ENCODE measurements at regions not wholly inside any gene's neighbourhood (a gene's known extent, or its start where the extent isn't known, plus 50 kb on each side); places are given as distances from the start of the nearest gene placed in this dataset.

DNA sequence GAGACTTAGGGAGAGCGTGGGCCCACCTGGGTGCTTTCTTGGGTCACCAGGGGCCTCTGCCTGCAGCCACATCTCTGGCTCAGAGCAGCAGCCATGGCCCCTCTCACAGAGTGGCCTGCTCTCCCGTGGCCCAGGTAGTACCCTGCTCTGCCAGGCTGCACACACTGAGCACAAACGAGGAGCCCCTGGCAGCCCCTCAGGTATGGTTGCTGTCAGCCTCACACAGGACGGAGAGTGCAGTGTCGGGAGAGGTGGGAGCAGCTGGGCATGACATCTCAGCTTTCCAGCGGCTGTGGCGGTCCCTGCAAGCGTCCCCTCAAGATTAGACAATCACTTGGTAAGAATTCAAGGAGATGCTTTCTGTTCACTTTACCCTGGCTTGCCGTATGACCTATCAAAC lies 137.0 kb upstream of the IRX4 start:
- no peak overlapping the region for H3K56ac ChIP-seq (replicated peaks; ENCODE audit: insufficient read length, low read depth, low read length)
- H3K4me1 ChIP-seq (replicated peaks in 1 of 4; ENCODE audit: control insufficient read depth in 3 of 4, insufficient read depth in 4 of 4, low read length in 3 of 4) = no peaks in the 10 kb centered on the region
- DNase-seq (ENCODE audit: low read depth in 1 of 2, low spot score in 2 of 2) = peak in 1 of 2 experiments; percentile 24

More for the DNA sequence above, 137.0 kb upstream of the IRX4 start:
- no peaks in the 10 kb centered on the region for H3K79me2 ChIP-seq (ENCODE audit: control insufficient read depth in 1 of 2, insufficient read depth in 2 of 2, low read length in 2 of 2)
- ChIA-PET CTCF (ENCODE audit: partially characterized antibody) (interaction anchor here (0.7 to 1.8 kb wide), 5 partner anchors 10 to 257 kb away, joined by 3 to 7 read pairs (median 3); no protein-coding TSS in a partner anchor), POLR2A (ENCODE audit: partially characterized antibody) (no interaction called here)
- no peaks in the 10 kb centered on the region for H4K20me1 ChIP-seq (replicated peaks in 1 of 2; ENCODE audit: control insufficient read depth in 1 of 2, insufficient read depth in 2 of 2, low read length in 2 of 2)
- H3K36me3 ChIP-seq (ENCODE audit: control insufficient read depth in 2 of 4, insufficient read depth in 4 of 4, low read length in 3 of 4) = no peaks in the 10 kb centered on the region
- H3K4me3 ChIP-seq (ENCODE audit: extremely low read depth in 1 of 4, insufficient read depth in 2 of 4, low read depth in 3 of 4, low read length in 4 of 4) = no peak overlapping the region
- no peak overlapping the region for H4K8ac ChIP-seq (ENCODE audit: extremely low read depth, insufficient read depth, low read length)
- TF ChIP-seq NRF1 (IDR thresholded peaks at IDR 0.05; ENCODE audit: low read depth, low read length) (no peak), TBP (IDR thresholded peaks at IDR 0.05; ENCODE audit: low read depth, low read length) (no peak), SIX5 (IDR thresholded peaks at IDR 0.05; ENCODE audit: low read depth, low read length) (no peak), EP300 (IDR thresholded peaks at IDR 0.05; ENCODE audit: borderline replicate concordance in 1 of 2, low read depth in 2 of 2, low read length in 2 of 2) (no peak)
- H2BK20ac ChIP-seq (ENCODE audit: low read length) = no peak overlapping the region
- H3K27ac ChIP-seq (ENCODE audit: low read depth, low read length) = no peak overlapping the region
- H3K27me3 ChIP-seq (replicated peaks in 1 of 4; ENCODE audit: control insufficient read depth in 3 of 4, extremely low read depth in 1 of 4, insufficient read depth in 3 of 4, low read length in 3 of 4) = no peaks in the 10 kb centered on the region
- no peak overlapping the region for H2BK5ac ChIP-seq (ENCODE audit: low read depth, low read length)
- no peaks in the 10 kb centered on the region for H3K23me2 ChIP-seq (ENCODE audit: low read depth, low read length)
- H3K4ac ChIP-seq (replicated peaks; ENCODE audit: insufficient read length, low read depth, low read length) = no peak overlapping the region
- no peak overlapping the region; the same call in 1 of the 2 replicates for H2BK15ac ChIP-seq (ENCODE audit: low read length)
- no peak overlapping the region for H4K91ac ChIP-seq (replicated peaks; ENCODE audit: insufficient read length, low read length)
- H3K14ac ChIP-seq (ENCODE audit: insufficient read length) = no peak overlapping the region
- H2BK120ac ChIP-seq (replicated peaks; ENCODE audit: low read depth, low read length) = no peak overlapping the region
- no peak overlapping the region for H3K23ac ChIP-seq (ENCODE audit: insufficient read length)
- H4K5ac ChIP-seq (ENCODE audit: insufficient read length, low read depth, low read length) = no peak overlapping the region
- FAIRE-seq = no peak
- H3K79me1 ChIP-seq (ENCODE audit: low read depth, low read length) = no peaks in the 10 kb centered on the region
- no peak overlapping the region for H2BK12ac ChIP-seq (ENCODE audit: low read depth, low read length)
- H3K9me3 ChIP-seq (ENCODE audit: insufficient read depth in 2 of 2, low read depth in 1 of 2, low read length in 1 of 2) = no peaks in the 10 kb centered on the region
- H3K18ac ChIP-seq (ENCODE audit: extremely low read depth, low read length) = no peak overlapping the region
- H2AK5ac ChIP-seq (ENCODE audit: low read depth, low read length) = no peak overlapping the region
- H2AFZ ChIP-seq (ENCODE audit: low read length) = no peak overlapping the region
- no peak overlapping the region for H3K4me2 ChIP-seq (ENCODE audit: insufficient read depth in 1 of 2, low read depth in 2 of 2, low read length in 2 of 2)
- WGBS, 2 experiments (ENCODE audit: extremely low coverage in 1 of 2, insufficient coverage in 1 of 2, insufficient read length in 1 of 2, insufficient replicate concordance in 2 of 2, low coverage in 1 of 2, low lambda C conversion rate in 2 of 2, missing lambda C conversion rate in 1 of 2) = 84% methylated on average over 9 of the region's 9 CpGs; no CpG with 5 or more reads in 1 of the 2 experiments
- H3K9ac ChIP-seq (replicated peaks in 1 of 4; ENCODE audit: extremely low read depth in 1 of 4, low read depth in 3 of 4, low read length in 3 of 4) = no peak overlapping the region

Data from H1 (cell line).